GM21515 (cell line): ENCODE measurements at regions not wholly inside any gene's neighbourhood (a gene's known extent, or its start where the extent isn't known, plus 50 kb on each side); places are given as distances from the start of the nearest gene placed in this dataset.
"Not testable (repeated sequence)": the region's sequence is repeated elsewhere in the genome, so short reads cannot be mapped to it uniquely, and the experiment has no call there.

Experiments used
- ATAC-seq: cut with Tn5 transposase; IDR thresholded peaks from one replicate; pipeline ENCODE4 v1.9.1; 2021; ENCODE audit not compliant: unreplicated experiment

GRCh38 chr15:96638793-96639192 lies 308.3 kb downstream of the NR2F2 start:
- no peak for ATAC-seq

- no peak for ATAC-seq
Observed at GRCh38 chr15:96645796-96646195, 315.3 kb downstream of the NR2F2 start.

- ATAC-seq = no peak
Observed at GRCh38 chr15:96648866-96649265, 318.4 kb downstream of the NR2F2 start.

GRCh38 chr15:96657096-96657495 lies 326.6 kb downstream of the NR2F2 start:
- no peak for ATAC-seq

GRCh38 chr15:96666979-96667378 lies 336.5 kb downstream of the NR2F2 start:
- not testable (repeated sequence) for ATAC-seq

- no peak for ATAC-seq
Observed at GRCh38 chr15:96670389-96670788, 339.9 kb downstream of the NR2F2 start.

GRCh38 chr15:96672629-96673028 lies 342.1 kb downstream of the NR2F2 start:
- ATAC-seq = no peak

- ATAC-seq = no peak
Observed at GRCh38 chr15:96678386-96678785, 347.9 kb downstream of the NR2F2 start.

- ATAC-seq = no peak
Observed at GRCh38 chr15:96687388-96688107, 357.0 kb downstream of the NR2F2 start.

GRCh38 chr15:96690733-96691132 lies 360.2 kb downstream of the NR2F2 start:
- no peak for ATAC-seq

GRCh38 chr15:96692826-96693225 lies 362.3 kb downstream of the NR2F2 start:
- no peak for ATAC-seq

GRCh38 chr15:96693515-96693914 lies 363.0 kb downstream of the NR2F2 start:
- ATAC-seq = no peak

GRCh38 chr15:96693990-96694517 lies 363.6 kb downstream of the NR2F2 start:
- no peak for ATAC-seq

- no peak for ATAC-seq
Observed at GRCh38 chr15:96695426-96695825, 364.9 kb downstream of the NR2F2 start.

- ATAC-seq = no peak
Observed at GRCh38 chr15:96699871-96700401, 369.4 kb downstream of the NR2F2 start.

GRCh38 chr15:96700555-96700954 lies 370.1 kb downstream of the NR2F2 start:
- ATAC-seq = no peak

GRCh38 chr15:96701443-96701842 lies 370.9 kb downstream of the NR2F2 start:
- no peak for ATAC-seq

- no peak for ATAC-seq
Observed at GRCh38 chr15:96701877-96702276, 371.4 kb downstream of the NR2F2 start.

GRCh38 chr15:96702589-96702988 lies 372.1 kb downstream of the NR2F2 start:
- ATAC-seq = no peak

- no peak for ATAC-seq
Observed at GRCh38 chr15:96703091-96703490, 372.6 kb downstream of the NR2F2 start.

- no peak for ATAC-seq
Observed at GRCh38 chr15:96703794-96704550, 373.5 kb downstream of the NR2F2 start.

- no peak for ATAC-seq
Observed at GRCh38 chr15:96716075-96716474, 385.6 kb downstream of the NR2F2 start.
